ENCODE measurements at regions not wholly inside any gene's neighbourhood (a gene's known extent, or its start where the extent isn't known, plus 50 kb on each side); places are given as distances from the start of the nearest gene placed in this dataset.
A peak's percentile ranks its signal among the peaks of the same experiment; 100 is the strongest.

GRCh38 chr21:38014298-38014697 lies 98.0 kb upstream of the KCNJ6 start:
- H3K4me3 ChIP-seq: no peak overlapping the region
- no peaks in the 10 kb centered on the region for H3K36me3 ChIP-seq
- DNase-seq (no peak), ATAC-seq (no peak)
- H3K27me3 ChIP-seq: peaks cover 0 to 15% of the 10 kb centered on the region in 2 donors
- no peak overlapping the region for H3K27ac ChIP-seq
- intact Hi-C loops (cut with DNase I): no loop called here
- no peaks in the 10 kb centered on the region for H3K4me1 ChIP-seq
- TF ChIP-seq CTCF (IDR thresholded peaks at IDR 0.05): no peak
- no peaks in the 10 kb centered on the region for H3K9me3 ChIP-seq

DNA sequence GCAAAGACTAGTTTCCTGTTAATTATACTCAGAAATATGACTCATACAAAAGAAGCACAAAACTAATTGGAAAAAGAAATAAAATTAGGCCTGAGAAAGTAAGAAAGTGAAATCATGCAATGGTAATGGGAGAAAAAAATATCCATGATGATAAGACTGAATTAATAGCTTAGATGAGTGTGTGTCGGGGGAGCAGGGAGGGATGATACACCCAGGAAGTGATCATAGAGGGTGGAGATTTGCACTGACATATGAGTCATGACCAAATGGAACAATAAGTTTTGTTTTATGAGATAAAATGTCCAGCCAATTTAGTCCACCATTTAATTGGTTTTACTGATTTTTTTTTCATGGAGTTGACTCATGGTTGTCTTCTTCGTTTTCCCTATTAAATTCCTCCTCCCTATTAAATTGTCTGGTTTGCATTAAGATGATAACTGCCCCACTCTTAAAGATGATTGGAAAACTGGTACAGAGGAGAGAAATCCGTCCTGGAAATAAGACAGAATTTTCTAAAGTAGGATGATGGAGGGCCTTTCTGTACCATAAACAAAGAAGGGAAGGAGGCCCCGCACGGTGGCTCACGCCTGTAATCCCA lies 111.7 kb upstream of the KCNJ6 start:
- DNase-seq: no peak
- H3K4me1 ChIP-seq: no peaks in the 10 kb centered on the region
- H3K27ac ChIP-seq: no peak overlapping the region
- no peaks in the 10 kb centered on the region for H3K36me3 ChIP-seq
- peaks cover 0 to 10% of the 10 kb centered on the region in 2 donors for H3K27me3 ChIP-seq
- no peak for TF ChIP-seq CTCF (IDR thresholded peaks at IDR 0.05)
- no peaks in the 10 kb centered on the region for H3K9me3 ChIP-seq
- ATAC-seq: peak; percentile 23
- intact Hi-C loops (cut with DNase I): no loop called here
- H3K4me3 ChIP-seq: no peak overlapping the region

GRCh38 chr21:38032082-38032801 lies 116.0 kb upstream of the KCNJ6 start:
- Histone ChIP-seq H3K9me3 (no peaks in the 10 kb centered on the region), H3K4me3 (no peak overlapping the region), H3K4me1 (no peaks in the 10 kb centered on the region), H3K27me3 (peaks cover 0 to 18% of the 10 kb centered on the region in 2 donors), H3K36me3 (no peaks in the 10 kb centered on the region), H3K27ac (no peak overlapping the region)
- ATAC-seq (no peak), DNase-seq (no peak)
- no peak for TF ChIP-seq CTCF (IDR thresholded peaks at IDR 0.05)
- intact Hi-C loops (cut with DNase I): no loop called here

- H3K9me3 ChIP-seq: no peaks in the 10 kb centered on the region
- TF ChIP-seq CTCF (IDR thresholded peaks at IDR 0.05): no peak
- no peak overlapping the region for H3K27ac ChIP-seq
- no peak overlapping the region for H3K4me3 ChIP-seq
- intact Hi-C loops (cut with DNase I): no loop called here
- no peak for ATAC-seq
- no peaks in the 10 kb centered on the region for H3K4me1 ChIP-seq
- DNase-seq: no peak
- H3K36me3 ChIP-seq: no peaks in the 10 kb centered on the region
- H3K27me3 ChIP-seq: peaks cover 0 to 18% of the 10 kb centered on the region in 2 donors
Measured at GRCh38 chr21:38036016-38036415, 119.8 kb upstream of the KCNJ6 start.

- H3K27ac ChIP-seq: no peak overlapping the region
- no peaks in the 10 kb centered on the region for H3K9me3 ChIP-seq
- intact Hi-C loops (cut with DNase I): no loop called here
- H3K27me3 ChIP-seq: peaks cover 0 to 21% of the 10 kb centered on the region in 2 donors
- no peak for ATAC-seq
- no peak overlapping the region for H3K4me3 ChIP-seq
- no peaks in the 10 kb centered on the region for H3K36me3 ChIP-seq
- no peak for TF ChIP-seq CTCF (IDR thresholded peaks at IDR 0.05)
- H3K4me1 ChIP-seq: no peaks in the 10 kb centered on the region
- DNase-seq: no peak
Measured at GRCh38 chr21:38037416-38037815, 121.2 kb upstream of the KCNJ6 start.

Measured in left lung (tissue), 4 donors.